Skeletal muscle cell (primary cell): ENCODE measurements at regions not wholly inside any gene's neighbourhood (a gene's known extent, or its start where the extent isn't known, plus 50 kb on each side); places are given as distances from the start of the nearest gene placed in this dataset.

ENCODE experiments used
- DNase-seq: peaks from one replicate; pipeline ENCODE4 v3.0.0-alpha.2; 2010; ENCODE audit warnings: low read depth
- H3K4me3 ChIP-seq: 2 replicates; pipeline ENCODE4 v1.5.1; 2011; ENCODE audit warnings: low read depth, mild to moderate bottlenecking, control low read depth, low read length, moderate library complexity

GRCh38 chr5:74198156-74198555 is 442.4 kb downstream of the ENC1 start:
- H3K4me3 ChIP-seq, result no peak overlapping the region
- DNase-seq, result no peak

- no peak for DNase-seq
- no peak overlapping the region for H3K4me3 ChIP-seq
These were observed 444.3 kb downstream of the ENC1 start for GRCh38 chr5:74196233-74196632.

- H3K4me3 ChIP-seq, result no peak overlapping the region
- DNase-seq, result no peak
These were observed 446.3 kb downstream of the ENC1 start for GRCh38 chr5:74194196-74194595.

- no peak overlapping the region for H3K4me3 ChIP-seq
- no peak for DNase-seq
These were observed 447.8 kb downstream of the ENC1 start for GRCh38 chr5:74192606-74193299.

- no peak for DNase-seq
- no peak overlapping the region for H3K4me3 ChIP-seq
These were observed 452.0 kb downstream of the ENC1 start for GRCh38 chr5:74188351-74189105.

- no peak overlapping the region for H3K4me3 ChIP-seq
- no peak for DNase-seq
These were observed 452.8 kb downstream of the ENC1 start for GRCh38 chr5:74187757-74188156.

- no peak overlapping the region for H3K4me3 ChIP-seq
- no peak for DNase-seq
These were observed 453.9 kb downstream of the ENC1 start for GRCh38 chr5:74186356-74187315.

GRCh38 chr5:74185599-74185998 is 454.9 kb downstream of the ENC1 start:
- no peak overlapping the region for H3K4me3 ChIP-seq
- DNase-seq, result no peak

GRCh38 chr5:74184649-74185048 is 455.9 kb downstream of the ENC1 start:
- DNase-seq, result no peak
- H3K4me3 ChIP-seq, result no peak overlapping the region

GRCh38 chr5:74183041-74183440 is 457.5 kb downstream of the ENC1 start:
- no peak for DNase-seq
- H3K4me3 ChIP-seq, result no peak overlapping the region

- no peak overlapping the region for H3K4me3 ChIP-seq
- DNase-seq, result no peak
These were observed 457.9 kb downstream of the ENC1 start for GRCh38 chr5:74182603-74183002.

GRCh38 chr5:74179701-74180100 is 460.8 kb downstream of the ENC1 start:
- no peak for DNase-seq

GRCh38 chr5:74179179-74179578 is 461.3 kb downstream of the ENC1 start:
- no peak overlapping the region for H3K4me3 ChIP-seq
- peak; percentile 77 for DNase-seq

More at GRCh38 chr5:74179701-74180100, 460.8 kb downstream of the ENC1 start:
- no peak overlapping the region for H3K4me3 ChIP-seq

- H3K4me3 ChIP-seq, result no peak overlapping the region
- no peak for DNase-seq
These were observed 462.6 kb downstream of the ENC1 start for GRCh38 chr5:74177961-74178360.

GRCh38 chr5:74174366-74174765 is 466.2 kb downstream of the ENC1 start:
- no peak for DNase-seq
- no peak overlapping the region for H3K4me3 ChIP-seq

GRCh38 chr5:74173665-74174064 is 466.9 kb downstream of the ENC1 start:
- H3K4me3 ChIP-seq, result no peak overlapping the region
- no peak for DNase-seq

GRCh38 chr5:74173241-74173640 is 467.3 kb downstream of the ENC1 start:
- DNase-seq, result no peak
- H3K4me3 ChIP-seq, result no peak overlapping the region

- H3K4me3 ChIP-seq, result no peak overlapping the region
- no peak for DNase-seq
These were observed 470.8 kb downstream of the ENC1 start for GRCh38 chr5:74169701-74170100.

GRCh38 chr5:74167930-74168315 is 472.6 kb downstream of the ENC1 start:
- no peak for DNase-seq
- no peak overlapping the region for H3K4me3 ChIP-seq
